ENCODE measurements at regions not wholly inside any gene's neighbourhood (a gene's known extent, or its start where the extent isn't known, plus 50 kb on each side); places are given as distances from the start of the nearest gene placed in this dataset.
"Not testable (repeated sequence)": the region's sequence is repeated elsewhere in the genome, so short reads cannot be mapped to it uniquely, and the experiment has no call there.

DNA sequence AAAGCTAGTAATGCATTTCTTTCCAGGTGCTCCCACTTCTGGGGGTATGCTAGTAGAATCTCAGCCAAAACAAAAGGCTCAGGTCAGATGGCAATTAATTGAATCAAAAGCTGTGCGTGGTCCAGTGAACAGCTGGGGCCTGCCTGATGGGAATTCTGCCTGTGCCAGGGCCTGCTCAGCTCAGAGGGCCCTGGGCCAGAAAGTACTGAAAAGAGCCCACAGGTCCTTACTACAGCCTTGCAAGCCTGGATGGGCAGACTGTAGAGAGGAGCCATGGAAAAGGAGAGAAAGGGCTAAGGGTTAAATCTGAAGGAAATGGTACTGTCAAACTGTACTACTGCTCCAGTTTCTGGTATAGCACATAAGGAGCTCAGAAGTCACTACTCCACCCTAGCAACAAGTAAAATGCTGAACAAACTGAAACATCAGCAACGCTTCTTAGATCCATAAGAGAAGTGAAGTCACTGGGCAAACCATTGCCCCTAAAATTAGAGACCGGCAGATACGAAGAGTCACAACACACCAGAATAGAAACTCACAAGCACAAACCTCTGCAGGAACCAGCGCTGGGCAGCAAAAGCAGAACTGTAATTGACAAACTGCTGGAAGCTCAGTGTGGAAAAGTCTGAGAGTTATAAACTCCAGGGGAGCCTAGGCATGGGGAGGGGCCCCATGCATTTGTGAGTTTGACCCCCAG, 121.1 kb upstream of the SYT6 start:
- in situ Hi-C loops (cut with MboI; ENCODE audit: low sequenced_read_pairs), result loop anchor here (25.0 kb wide), 1 partner anchor 287 kb away; the partner anchor contains the start of gene OLFML3

- in situ Hi-C loops (cut with MboI; ENCODE audit: low sequenced_read_pairs), result no loop called here
These were observed 118.9 kb upstream of the SYT6 start for GRCh38 chr1:114272593-114272992.

- in situ Hi-C loops (cut with MboI; ENCODE audit: low sequenced_read_pairs), result no loop called here
These were observed 117.0 kb upstream of the SYT6 start for GRCh38 chr1:114270718-114271117.

GRCh38 chr1:114270282-114270681, 116.6 kb upstream of the SYT6 start:
- in situ Hi-C loops (cut with MboI; ENCODE audit: low sequenced_read_pairs), result no loop called here

GRCh38 chr1:114269539-114269938, 115.9 kb upstream of the SYT6 start:
- in situ Hi-C loops (cut with MboI; ENCODE audit: low sequenced_read_pairs), result no loop called here

GRCh38 chr1:114263343-114263742, 109.7 kb upstream of the SYT6 start:
- in situ Hi-C loops (cut with MboI; ENCODE audit: low sequenced_read_pairs), result no loop called here

DNA sequence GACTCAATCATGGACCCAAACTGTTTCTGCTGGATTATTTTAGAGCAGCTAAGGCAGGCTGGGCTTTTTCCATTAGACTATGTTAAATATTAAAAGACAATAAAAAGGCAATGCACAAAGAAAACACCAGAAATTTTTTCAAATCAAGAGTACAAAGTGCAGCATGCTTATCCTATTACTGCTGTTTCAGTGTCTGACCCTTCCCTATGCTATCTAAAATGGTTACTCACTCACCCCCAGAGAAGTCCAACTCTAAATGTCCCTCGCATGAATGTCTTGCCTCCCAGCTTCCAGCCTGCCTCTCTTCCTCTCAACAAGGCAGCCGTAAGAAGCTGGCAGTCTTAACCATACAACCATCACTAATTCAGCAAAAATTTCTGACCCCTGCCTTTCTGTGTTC, 108.7 kb upstream of the SYT6 start:
- in situ Hi-C loops (cut with MboI; ENCODE audit: low sequenced_read_pairs), result no loop called here

GRCh38 chr1:114260805-114261484, 107.3 kb upstream of the SYT6 start:
- in situ Hi-C loops (cut with MboI; ENCODE audit: low sequenced_read_pairs), result no loop called here

GRCh38 chr1:114259511-114260160, 106.0 kb upstream of the SYT6 start:
- in situ Hi-C loops (cut with MboI; ENCODE audit: low sequenced_read_pairs), result no loop called here

DNA sequence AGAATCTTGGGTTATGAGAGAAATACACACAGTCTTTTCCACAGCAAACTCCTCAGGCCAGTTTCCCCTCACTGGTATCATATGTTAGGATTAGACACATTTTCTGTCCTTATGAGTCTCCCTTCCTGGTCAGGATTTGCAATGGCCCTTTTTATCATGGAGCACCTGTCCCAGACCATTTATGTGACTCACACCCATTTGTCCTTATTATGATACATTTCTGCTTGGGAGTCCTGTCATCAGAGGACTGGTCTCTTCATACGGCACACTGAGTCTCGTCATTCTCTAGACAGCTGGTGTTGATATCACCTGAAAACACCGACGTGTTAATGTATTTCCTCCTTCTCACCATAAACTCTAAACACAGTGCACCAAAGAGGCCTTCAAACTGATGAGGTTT, 105.0 kb upstream of the SYT6 start:
- in situ Hi-C loops (cut with MboI; ENCODE audit: low sequenced_read_pairs), result no loop called here

GRCh38 chr1:114258074-114258473, 104.4 kb upstream of the SYT6 start:
- in situ Hi-C loops (cut with MboI; ENCODE audit: low sequenced_read_pairs), result no loop called here

DNA sequence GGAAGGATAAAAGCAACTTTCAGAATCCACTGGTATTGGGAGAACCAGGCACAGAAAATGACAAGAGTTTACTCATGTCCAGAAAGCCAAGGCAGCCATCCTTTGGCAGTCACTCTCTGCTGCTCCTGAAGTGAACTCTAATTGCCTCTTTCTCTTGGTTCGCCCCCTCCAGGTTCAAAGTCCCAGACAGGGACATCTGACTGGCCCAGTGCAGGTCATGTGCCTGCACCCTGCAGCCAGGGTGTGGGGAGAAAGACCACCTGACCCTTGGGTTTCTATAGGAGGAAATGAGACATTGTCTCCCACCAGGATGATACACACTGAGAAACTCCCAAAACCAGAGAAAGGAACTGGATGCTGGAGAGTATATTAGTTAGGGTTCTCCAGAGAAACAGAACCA, 103.9 kb upstream of the SYT6 start:
- in situ Hi-C loops (cut with MboI; ENCODE audit: low sequenced_read_pairs), result no loop called here

- in situ Hi-C loops (cut with MboI; ENCODE audit: low sequenced_read_pairs), result no loop called here
These were observed 100.2 kb upstream of the SYT6 start for GRCh38 chr1:114253900-114254299.

DNA sequence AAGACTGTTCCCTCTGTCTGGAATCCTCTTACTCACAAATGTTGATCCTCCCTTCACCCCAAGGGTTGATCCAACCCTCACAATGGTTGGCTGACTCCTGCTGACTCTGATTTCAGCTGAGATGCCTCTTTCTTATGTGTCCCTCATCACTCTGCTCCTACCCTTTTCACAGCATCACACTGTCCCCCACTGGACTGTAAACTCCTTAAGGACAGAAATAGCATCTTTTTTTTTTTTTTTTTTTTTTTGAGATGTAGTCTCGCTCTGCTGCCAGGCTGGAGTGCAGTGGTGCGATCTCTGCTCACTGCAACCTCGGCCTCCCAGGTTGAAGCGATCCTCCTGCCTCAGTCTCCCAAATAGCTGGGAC, 97.9 kb upstream of the SYT6 start:
- in situ Hi-C loops (cut with MboI; ENCODE audit: low sequenced_read_pairs), result no loop called here

- in situ Hi-C loops (cut with MboI; ENCODE audit: low sequenced_read_pairs), result no loop called here
These were observed 97.3 kb upstream of the SYT6 start for GRCh38 chr1:114250683-114251572.

GRCh38 chr1:114249691-114250090, 96.0 kb upstream of the SYT6 start:
- in situ Hi-C loops (cut with MboI; ENCODE audit: low sequenced_read_pairs), result no loop called here

DNA sequence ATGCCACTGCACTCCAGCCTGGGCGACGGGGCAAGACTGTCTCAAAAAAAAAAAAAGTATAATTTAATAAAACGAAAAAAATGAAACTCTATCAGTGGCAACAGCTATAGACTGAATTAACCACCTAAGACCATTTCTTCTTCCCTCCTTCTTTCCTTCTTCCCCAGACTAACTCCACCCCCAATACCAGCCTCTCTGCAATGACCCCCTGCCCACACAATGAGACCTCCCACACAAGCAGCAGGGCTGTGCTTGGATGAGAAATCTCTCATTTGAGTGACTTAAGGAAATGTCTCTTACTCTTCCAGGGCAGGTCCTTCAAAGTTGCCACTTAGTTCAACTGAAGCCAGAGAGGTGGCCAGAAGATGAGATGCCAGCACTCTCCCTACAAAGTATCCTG, 94.5 kb upstream of the SYT6 start:
- in situ Hi-C loops (cut with MboI; ENCODE audit: low sequenced_read_pairs), result no loop called here

DNA sequence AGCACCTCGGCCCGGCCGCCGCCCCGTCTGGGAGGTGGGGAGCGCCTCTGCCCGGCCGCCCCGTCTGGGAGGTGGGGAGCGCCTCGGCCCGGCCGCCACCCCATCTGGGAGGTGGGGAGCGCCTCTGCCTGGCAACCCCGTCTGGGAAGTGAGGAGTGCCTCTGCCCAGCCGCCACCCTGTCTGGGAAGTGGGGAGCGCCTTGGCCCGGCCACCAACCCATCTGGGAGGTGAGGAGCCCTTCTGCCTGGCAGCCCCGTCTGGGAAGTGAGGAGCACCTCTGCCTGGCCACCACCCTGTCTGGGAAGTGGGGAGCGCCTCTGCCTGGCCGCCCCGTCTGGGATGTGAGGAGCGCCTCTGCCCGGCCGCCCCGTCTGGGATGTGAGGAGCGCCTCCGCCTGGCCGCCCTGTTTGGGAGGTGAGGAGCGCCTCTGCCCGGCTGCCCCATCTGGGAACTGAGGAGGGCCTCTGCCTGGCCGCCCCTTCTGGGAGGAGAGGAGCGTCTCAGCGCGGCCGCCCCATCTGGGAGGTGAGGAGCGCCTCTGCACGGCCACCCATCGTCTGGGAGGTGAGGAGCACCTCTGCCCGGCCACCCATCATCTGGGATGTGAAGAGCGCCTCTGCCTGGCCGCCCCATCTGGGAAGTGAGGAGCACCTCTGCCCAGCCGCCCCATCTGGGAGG, 89.0 kb upstream of the SYT6 start:
- in situ Hi-C loops (cut with MboI; ENCODE audit: low sequenced_read_pairs), result not testable (repeated sequence)

DNA sequence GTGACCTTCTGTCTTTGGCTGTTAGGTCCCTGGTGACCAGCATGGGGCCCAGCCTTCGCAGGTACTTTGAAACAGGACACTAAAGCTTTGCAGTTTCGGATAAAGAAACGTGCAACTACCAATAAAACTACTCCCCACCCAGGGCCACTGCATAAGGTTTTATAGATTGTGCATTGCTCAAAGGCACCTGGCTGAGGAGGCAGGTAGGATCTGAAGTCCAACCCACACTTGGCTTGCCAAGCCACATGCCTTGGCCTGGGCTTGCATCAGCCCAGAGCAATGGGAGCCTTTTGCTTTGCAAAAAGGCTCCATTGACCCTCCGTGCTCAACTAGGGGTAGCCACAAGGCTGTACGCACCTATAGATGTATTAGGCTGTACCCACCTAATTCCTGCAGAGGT, 84.4 kb upstream of the SYT6 start:
- in situ Hi-C loops (cut with MboI; ENCODE audit: low sequenced_read_pairs), result no loop called here

DNA sequence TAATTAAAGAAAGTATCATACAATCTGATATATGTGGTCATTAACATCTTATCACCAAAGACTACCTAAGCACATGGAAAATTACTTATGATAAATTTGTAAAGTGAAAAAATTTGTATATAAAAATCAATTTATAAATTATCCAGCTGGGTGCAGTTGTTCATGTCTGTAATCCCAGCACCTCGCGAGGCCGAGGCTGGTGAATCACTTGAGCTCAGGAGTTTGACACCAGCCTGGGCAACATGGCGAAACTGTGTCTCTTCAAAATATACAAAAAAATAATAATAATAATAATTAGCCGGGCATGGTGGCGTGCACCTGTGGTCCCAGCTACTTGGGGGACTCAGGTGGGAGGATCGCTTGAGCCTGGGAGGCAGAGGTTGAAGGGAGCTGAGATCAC, 82.8 kb upstream of the SYT6 start:
- in situ Hi-C loops (cut with MboI; ENCODE audit: low sequenced_read_pairs), result no loop called here

DNA sequence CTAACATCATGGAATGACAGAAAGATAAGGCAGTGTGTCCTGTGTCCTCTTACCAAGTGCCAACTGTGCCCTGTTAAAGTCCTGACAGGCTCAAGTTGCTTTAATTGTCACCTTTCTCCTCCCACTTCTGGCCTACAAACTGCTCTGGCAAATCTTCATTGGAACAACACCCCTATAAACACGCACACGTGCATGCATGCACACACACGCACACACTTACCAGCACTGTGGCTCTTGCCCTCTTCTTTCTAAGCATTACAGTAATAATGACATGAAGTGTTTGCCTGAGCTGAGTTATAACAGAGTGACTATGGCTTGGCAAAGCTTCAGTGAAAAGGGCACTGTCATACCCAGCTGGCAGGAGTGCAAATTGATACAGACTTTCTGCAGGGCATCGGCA, 82.3 kb upstream of the SYT6 start:
- in situ Hi-C loops (cut with MboI; ENCODE audit: low sequenced_read_pairs), result no loop called here

Measured in HL-60/S4 treated with retinoic acid at 250 ng/mL for 4 days and 3 days (cell line).